KMS-11 (cell line): ENCODE measurements at regions not wholly inside any gene's neighbourhood (a gene's known extent, or its start where the extent isn't known, plus 50 kb on each side); places are given as distances from the start of the nearest gene placed in this dataset.

Source experiments
- H2AFZ ChIP-seq: fragments of 200-600 bp; sonication (generic); 2 replicates; pipeline ENCODE4 v1.6.1; 2016; ENCODE audit warnings: antibody characterized with exemption, mixed run types, low read depth
- H3K27ac ChIP-seq: fragments of 200-600 bp; sonication (generic); 2 replicates; pipeline ENCODE4 v1.6.1; 2016; ENCODE audit warnings: mild to moderate bottlenecking, mixed run types
- H3K27me3 ChIP-seq: fragments of 200-600 bp; sonication (generic); 2 replicates; pipeline ENCODE4 v1.6.1; 2017; ENCODE audit warnings: mild to moderate bottlenecking, low read depth, mixed run types, moderate library complexity; ENCODE audit not compliant: insufficient read depth
- H3K36me3 ChIP-seq: fragments of 200-600 bp; sonication (generic); 2 replicates; pipeline ENCODE4 v1.6.1; 2017; ENCODE audit warnings: mild to moderate bottlenecking, mixed run types; ENCODE audit not compliant: insufficient read depth
- H3K4me1 ChIP-seq: fragments of 200-600 bp; sonication (generic); 2 replicates; pipeline ENCODE4 v1.6.1; 2016; ENCODE audit warnings: mild to moderate bottlenecking, low read depth, mixed run types; ENCODE audit not compliant: poor library complexity, severe bottlenecking
- H3K4me2 ChIP-seq: fragments of 200-600 bp; sonication (generic); 2 replicates; pipeline ENCODE4 v1.7.0; 2016; ENCODE audit warnings: mild to moderate bottlenecking, mixed run types
- H3K4me3 ChIP-seq: fragments of 200-600 bp; sonication (generic); IDR thresholded peaks from 2 replicates; pipeline ENCODE4 v1.6.1; 2017; ENCODE audit warnings: low read depth, low read length, mixed read lengths; ENCODE audit not compliant: insufficient read depth
- H3K79me2 ChIP-seq: fragments of 200-600 bp; sonication (generic); 2 replicates; pipeline ENCODE4 v1.6.1; 2016; ENCODE audit warnings: low read depth, mixed run types; ENCODE audit not compliant: insufficient read depth
- H3K9ac ChIP-seq: fragments of 200-600 bp; sonication (generic); 2 replicates; pipeline ENCODE4 v1.6.1; 2016; ENCODE audit warnings: mild to moderate bottlenecking, mixed run types
- H4K20me1 ChIP-seq: fragments of 200-600 bp; sonication (generic); 2 replicates; pipeline ENCODE4 v1.6.1; 2016; ENCODE audit warnings: mild to moderate bottlenecking, mixed run types; ENCODE audit not compliant: insufficient read depth
- CTCF ChIP-seq: fragments of 200-600 bp; sonication (generic); conservative IDR thresholded peaks from 2 replicates; pipeline ENCODE4 v1.6.1; 2017; ENCODE audit warnings: low read depth, mild to moderate bottlenecking, antibody characterized with exemption, low read length, moderate library complexity, mixed read lengths

GRCh38 chr2:146997945-146998344, 846.9 kb upstream of the ACVR2A start:
- no peak overlapping the region for H3K4me2 ChIP-seq
- H4K20me1 ChIP-seq, result no peaks in the 10 kb centered on the region
- no peak for TF ChIP-seq CTCF
- no peak overlapping the region for H3K4me3 ChIP-seq
- no peaks in the 10 kb centered on the region for H3K79me2 ChIP-seq
- H2AFZ ChIP-seq, result no peak overlapping the region
- H3K4me1 ChIP-seq, result no peaks in the 10 kb centered on the region
- H3K27ac ChIP-seq, result no peak overlapping the region
- H3K9ac ChIP-seq, result no peak overlapping the region
- no peaks in the 10 kb centered on the region for H3K27me3 ChIP-seq
- H3K36me3 ChIP-seq, result no peaks in the 10 kb centered on the region

- H3K9ac ChIP-seq, result no peak overlapping the region
- no peak overlapping the region for H3K4me2 ChIP-seq
- H3K27me3 ChIP-seq, result no peaks in the 10 kb centered on the region
- no peak overlapping the region for H3K27ac ChIP-seq
- TF ChIP-seq CTCF, result no peak
- H3K4me1 ChIP-seq, result no peaks in the 10 kb centered on the region
- no peaks in the 10 kb centered on the region for H3K79me2 ChIP-seq
- H3K4me3 ChIP-seq, result no peak overlapping the region
- H3K36me3 ChIP-seq, result no peaks in the 10 kb centered on the region
- H2AFZ ChIP-seq, result no peak overlapping the region
- H4K20me1 ChIP-seq, result no peaks in the 10 kb centered on the region
Observed at GRCh38 chr2:146997488-146997887, 847.3 kb upstream of the ACVR2A start.

- no peaks in the 10 kb centered on the region for H3K36me3 ChIP-seq
- no peak overlapping the region for H3K4me2 ChIP-seq
- H3K27ac ChIP-seq, result no peak overlapping the region
- no peaks in the 10 kb centered on the region for H3K27me3 ChIP-seq
- H2AFZ ChIP-seq, result no peak overlapping the region
- H3K79me2 ChIP-seq, result no peaks in the 10 kb centered on the region
- H4K20me1 ChIP-seq, result no peaks in the 10 kb centered on the region
- no peak overlapping the region for H3K4me3 ChIP-seq
- no peak overlapping the region for H3K9ac ChIP-seq
- TF ChIP-seq CTCF, result no peak
- no peaks in the 10 kb centered on the region for H3K4me1 ChIP-seq
Observed at GRCh38 chr2:146994246-146994645, 850.6 kb upstream of the ACVR2A start.

- TF ChIP-seq CTCF, result no peak
- no peak overlapping the region for H3K4me2 ChIP-seq
- H3K27ac ChIP-seq, result no peak overlapping the region
- no peaks in the 10 kb centered on the region for H4K20me1 ChIP-seq
- no peak overlapping the region for H3K4me3 ChIP-seq
- no peaks in the 10 kb centered on the region for H3K79me2 ChIP-seq
- H2AFZ ChIP-seq, result no peak overlapping the region
- no peaks in the 10 kb centered on the region for H3K4me1 ChIP-seq
- H3K36me3 ChIP-seq, result no peaks in the 10 kb centered on the region
- H3K9ac ChIP-seq, result no peak overlapping the region
- no peaks in the 10 kb centered on the region for H3K27me3 ChIP-seq
Observed at GRCh38 chr2:146992466-146992865, 852.4 kb upstream of the ACVR2A start.

- H3K79me2 ChIP-seq, result no peaks in the 10 kb centered on the region
- H3K4me3 ChIP-seq, result no peak overlapping the region
- no peak overlapping the region for H3K9ac ChIP-seq
- no peak overlapping the region for H2AFZ ChIP-seq
- no peaks in the 10 kb centered on the region for H3K27me3 ChIP-seq
- H3K4me2 ChIP-seq, result no peak overlapping the region
- no peaks in the 10 kb centered on the region for H4K20me1 ChIP-seq
- H3K27ac ChIP-seq, result no peak overlapping the region
- no peaks in the 10 kb centered on the region for H3K4me1 ChIP-seq
- TF ChIP-seq CTCF, result no peak
- no peaks in the 10 kb centered on the region for H3K36me3 ChIP-seq
Observed at GRCh38 chr2:146992057-146992456, 852.8 kb upstream of the ACVR2A start.
